Heart left ventricle (tissue), 16 donors: ENCODE measurements at regions not wholly inside any gene's neighbourhood (a gene's known extent, or its start where the extent isn't known, plus 50 kb on each side); places are given as distances from the start of the nearest gene placed in this dataset.

Source experiments
- ATAC-seq, 4 donors: fragments of 200-7000 bp; cut with Tn5 transposase; one replicate each; pipeline ENCODE4 v1.9.1; 2020 to 2022; ENCODE audit warnings: moderate library complexity in 4 of 4, mild to moderate bottlenecking in 3 of 4, moderate number of reproducible peaks in 1 of 4
- DNase-seq, 5 donors: peaks; one replicate each; pipeline ENCODE4 v3.0.0-alpha.2; 2020
- H3K27ac ChIP-seq, 12 donors: fragments of 200-600 bp; sonication (generic) in 4 of 12; one replicate each; pipeline versions ENCODE4 v1.5.0 to v1.8.0; 2016 to 2022; ENCODE audit warnings: mild to moderate bottlenecking in 2 of 12
- H3K27me3 ChIP-seq, 9 donors: fragments of 200-600 bp; sonication (generic) in 2 of 9; one replicate each; pipeline versions ENCODE4 v1.5.1 to v1.8.0; 2016 to 2022; ENCODE audit warnings: mild to moderate bottlenecking in 3 of 9
- H3K36me3 ChIP-seq, 9 donors: fragments of 200-600 bp; sonication (generic) in 2 of 9; one replicate each; pipeline versions ENCODE4 v1.5.0 to v1.8.0; 2018 to 2022; ENCODE audit warnings: mild to moderate bottlenecking in 2 of 9
- H3K4me1 ChIP-seq, 12 donors: fragments of 200-600 bp; sonication (generic) in 4 of 12; one replicate each; pipeline versions ENCODE4 v1.5.0 to v1.8.0; 2016 to 2022; ENCODE audit warnings: mild to moderate bottlenecking in 3 of 12
- H3K4me3 ChIP-seq, 12 donors: fragments of 200-600 bp; sonication (generic) in 4 of 12; one replicate each; pipeline versions ENCODE4 v1.5.0 to v1.8.0; 2017 to 2022; ENCODE audit warnings: mild to moderate bottlenecking in 9 of 12, moderate library complexity in 4 of 12
- H3K9me3 ChIP-seq, 12 donors: fragments of 200-600 bp; sonication (generic) in 4 of 12; one replicate each; pipeline versions ENCODE4 v1.5.0 to v1.8.0; 2016 to 2022; ENCODE audit warnings: mild to moderate bottlenecking in 1 of 12
- CTCF ChIP-seq, 12 donors: fragments of 200-600 bp; sonication (generic) in 4 of 12; IDR thresholded peaks; one replicate each; pipeline versions ENCODE4 v1.5.0 to v1.8.0; 2018 to 2022; ENCODE audit warnings: antibody characterized with exemption in 12 of 12, mild to moderate bottlenecking in 5 of 12
- POLR2A ChIP-seq, 2 donors: fragments of 450-650 bp; IDR thresholded peaks; one replicate each; pipeline ENCODE4 v1.6.1; 2017; ENCODE audit warnings: antibody characterized with exemption in 2 of 2, mild to moderate bottlenecking in 2 of 2, moderate library complexity in 2 of 2
- WGBS, 4 donors: extraction: QIAGEN DNeasy Blood & Tissue Kit in 2 of 4; methylation state at CpG; one replicate each; pipeline versions ENCODE4 v1.1.5 to v1.1.7; 2013 to 2018; 5-methylcytosine and 5-hydroxymethylcytosine counted together
- intact Hi-C, 10 donors: fragments of 100-400 bp; cut with DNase I; formaldehyde crosslinking; loops; one replicate each; pipeline versions ENCODE4 v1.11.1 to v1.14.2; 2022
- donor health status: ischemic (EF 13 %, LVEDD 7.1; RV severe dilation, severe dysfunction).
- donor health status: healthy with polysubstance abuse.
- donor health status: DM: no; HTN: yes; CAD: no.
- donor health status: DM: no; HTN: no; CAD: no.
- donor health status: ischemic (EF 25% LVEDD 6.9; RV normal size, moderate dysfunction).
- donor health status: ischemic (EF 25% LVEDD 5.7; RV mildly dilated, moderate dysfunction).
- donor health status: healthy.
- donor health status: DM: yes; HTN: yes; CAD: no.
- donor health status: ischemic (EF 35%, LVEDD 5.7; RV mildly dilated, moderate dysfunction).
- donor health status: nonischemic (EF 11% LVEDD 7.7; RV severe dilation, severe dysfunction).
- donor health status: DM: yes; HTN: yes; CAD: no.
- donor health status: PGD.
- donor health status: ischemic (EF 29% LVEDD 5.4; RV normal size, mild dysfunction).
- donor health status: nonischemic (EF 23%, LVEDD 6.1; RV moderate dilation, normal function).

- H3K9me3 ChIP-seq, result peaks cover 0 to 28% (median 11%) of the 10 kb centered on the region in 12 donors
- 68 to 74% (median 72%) methylated on average over 5 of the region's 5 CpGs for WGBS, 4 donors
- no peak overlapping the region for H3K27ac ChIP-seq
- ATAC-seq, result no peak
- no peak for DNase-seq
- no peaks in the 10 kb centered on the region for H3K36me3 ChIP-seq
- TF ChIP-seq POLR2A (IDR thresholded peaks at IDR 0.05) (no peak), CTCF (IDR thresholded peaks at IDR 0.05) (no peak)
- H3K4me3 ChIP-seq, result peak overlapping the region in 3 of 12 donors; percentile 2 to 36 (median 16)
- intact Hi-C loops, result no loop called here
- H3K4me1 ChIP-seq, result no peaks in the 10 kb centered on the region
- H3K27me3 ChIP-seq, result no peaks in the 10 kb centered on the region
Measured at GRCh38 chr5:27473307-27474046, 435.1 kb upstream of the CDH9 start.

GRCh38 chr5:27472871-27473270 lies 434.5 kb upstream of the CDH9 start:
- H3K4me1 ChIP-seq, result no peaks in the 10 kb centered on the region
- no peaks in the 10 kb centered on the region for H3K27me3 ChIP-seq
- DNase-seq (no peak), ATAC-seq (no peak)
- peaks cover 0 to 27% (median 11%) of the 10 kb centered on the region in 12 donors for H3K9me3 ChIP-seq
- 72 to 75% (median 74%) methylated on average over 4 of the region's 4 CpGs for whole genome bisulfite sequencing, 4 donors
- no peaks in the 10 kb centered on the region for H3K36me3 ChIP-seq
- peak overlapping the region in 3 of 12 donors; percentile 6 to 36 (median 16) for H3K4me3 ChIP-seq
- H3K27ac ChIP-seq, result no peak overlapping the region
- TF ChIP-seq CTCF (IDR thresholded peaks at IDR 0.05) (no peak), POLR2A (IDR thresholded peaks at IDR 0.05) (no peak)
- intact Hi-C loops, result no loop called here

- Histone ChIP-seq H3K36me3 (no peaks in the 10 kb centered on the region), H3K27ac (no peak overlapping the region), H3K9me3 (peaks cover 0 to 21% (median 10%) of the 10 kb centered on the region in 12 donors), H3K27me3 (no peaks in the 10 kb centered on the region), H3K4me3 (peak overlapping the region in 3 of 12 donors; percentile 6 to 36 (median 16)), H3K4me1 (no peaks in the 10 kb centered on the region)
- ATAC-seq, result no peak
- WGBS, 4 donors, result 75 to 78% (median 77%) methylated on average over 11 of the region's 11 CpGs
- TF ChIP-seq POLR2A (IDR thresholded peaks at IDR 0.05) (no peak), CTCF (IDR thresholded peaks at IDR 0.05) (no peak)
- DNase-seq, result no peak
- intact Hi-C loops, result no loop called here
Measured at GRCh38 chr5:27472000-27472763, 433.8 kb upstream of the CDH9 start.

- no peaks in the 10 kb centered on the region for H3K36me3 ChIP-seq
- H3K27ac ChIP-seq, result no peak overlapping the region
- H3K4me3 ChIP-seq, result no peak overlapping the region
- H3K9me3 ChIP-seq, result peaks cover 0 to 11% (median 0%) of the 10 kb centered on the region in 12 donors
- TF ChIP-seq POLR2A (IDR thresholded peaks at IDR 0.05) (no peak), CTCF (IDR thresholded peaks at IDR 0.05) (no peak)
- no peaks in the 10 kb centered on the region for H3K4me1 ChIP-seq
- intact Hi-C loops, result no loop called here
- ATAC-seq (no peak), DNase-seq (no peak)
- 39 to 65% (median 49%) methylated on average over 1 of the region's 1 CpG for WGBS, 4 donors
- no peaks in the 10 kb centered on the region for H3K27me3 ChIP-seq
Measured at GRCh38 chr5:27466959-27467358, 428.6 kb upstream of the CDH9 start.
